Smooth muscle cell of the brain vasculature (primary cell): ENCODE measurements at regions not wholly inside any gene's neighbourhood (a gene's known extent, or its start where the extent isn't known, plus 50 kb on each side); places are given as distances from the start of the nearest gene placed in this dataset.

ENCODE experiments used
- DNase-seq: peaks from one replicate; pipeline ENCODE4 v3.0.0-alpha.2; 2012; ENCODE audit warnings: low read depth, low spot score

DNA sequence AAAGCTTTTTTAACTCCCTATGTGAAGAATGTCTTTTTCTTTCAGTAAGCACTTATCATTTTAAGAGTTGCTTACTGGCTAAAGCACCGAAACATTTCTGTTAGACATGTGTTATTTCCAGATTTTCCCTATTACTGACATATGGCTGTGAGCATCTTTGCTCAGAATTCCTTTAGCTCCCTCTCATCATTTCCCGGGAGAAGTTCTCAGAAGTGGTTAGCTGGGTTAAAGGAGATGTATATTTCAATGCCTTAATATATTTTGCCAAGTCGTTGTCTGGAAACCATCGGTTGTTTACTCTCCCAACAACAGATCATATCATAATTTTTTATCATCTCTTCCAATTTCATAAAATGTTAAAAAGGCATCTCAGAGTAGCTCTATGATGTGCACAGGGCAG lies 396.5 kb downstream of the OCA2 start:
- DNase-seq: no peak

- DNase-seq: no peak
Measured at GRCh38 chr15:27701956-27702355, 397.2 kb downstream of the OCA2 start.

GRCh38 chr15:27701014-27701413 lies 398.1 kb downstream of the OCA2 start:
- no peak for DNase-seq

DNA sequence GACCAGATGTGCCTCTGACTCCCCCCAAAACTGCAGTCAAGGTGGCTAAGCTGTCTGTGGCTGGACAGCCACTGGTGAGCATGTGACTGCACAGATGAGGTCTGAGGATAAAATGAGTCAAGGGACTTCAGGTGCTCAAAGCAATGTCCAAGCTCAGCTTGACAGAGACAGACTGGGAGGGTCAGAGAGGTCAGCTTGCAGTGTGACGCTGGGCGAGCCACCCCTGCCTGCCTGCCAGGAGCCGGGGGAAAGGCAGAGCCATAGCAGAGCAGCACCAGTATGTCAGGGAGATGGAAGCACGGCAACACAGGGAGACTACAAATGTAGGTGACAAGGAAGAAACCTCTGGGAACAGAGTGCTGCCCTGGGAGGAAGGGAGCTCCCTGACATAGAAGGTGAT lies 399.4 kb downstream of the OCA2 start:
- no peak for DNase-seq

DNA sequence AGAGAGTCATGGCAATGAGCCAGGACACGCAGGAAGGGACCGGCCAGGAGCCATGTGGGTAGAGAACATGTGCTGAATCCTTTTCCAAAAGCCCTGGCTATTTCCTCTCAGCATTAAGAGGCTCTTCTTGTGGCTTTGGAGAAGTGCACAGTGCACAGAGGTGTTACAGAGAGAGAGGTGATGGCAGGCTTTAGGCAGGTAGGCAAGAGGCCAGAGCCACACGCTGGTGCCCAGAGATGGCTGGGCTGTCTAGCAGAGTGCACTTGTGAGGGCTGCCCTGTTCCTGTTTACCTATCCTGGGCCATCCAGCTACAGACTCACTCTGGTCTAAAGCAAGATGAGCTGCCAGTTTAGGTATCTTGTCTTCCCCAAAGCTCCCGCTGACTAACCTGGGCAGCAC lies 402.6 kb downstream of the OCA2 start:
- no peak for DNase-seq

GRCh38 chr15:27695726-27696125 lies 403.4 kb downstream of the OCA2 start:
- DNase-seq: no peak

- DNase-seq: no peak
Measured at GRCh38 chr15:27694506-27695087, 404.5 kb downstream of the OCA2 start.

DNA sequence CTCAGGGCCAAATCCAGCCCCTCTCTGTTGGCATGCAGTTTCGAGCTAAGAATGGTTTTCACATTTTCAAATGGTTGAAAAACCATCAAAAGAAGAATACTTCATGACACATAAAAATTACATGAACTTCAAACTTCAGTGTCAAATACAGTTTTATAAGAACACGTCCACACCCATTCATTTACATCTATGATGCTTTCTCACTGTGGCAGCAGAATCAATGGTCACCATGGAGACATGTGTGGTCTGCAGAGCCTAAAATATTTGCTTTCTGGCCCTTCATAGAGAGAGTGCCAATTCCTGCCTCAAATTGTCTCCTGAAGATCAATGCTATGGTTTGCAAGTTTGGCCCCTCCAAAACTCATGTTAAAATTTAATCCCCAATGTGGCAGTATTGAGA lies 405.8 kb downstream of the OCA2 start:
- DNase-seq: no peak

DNA sequence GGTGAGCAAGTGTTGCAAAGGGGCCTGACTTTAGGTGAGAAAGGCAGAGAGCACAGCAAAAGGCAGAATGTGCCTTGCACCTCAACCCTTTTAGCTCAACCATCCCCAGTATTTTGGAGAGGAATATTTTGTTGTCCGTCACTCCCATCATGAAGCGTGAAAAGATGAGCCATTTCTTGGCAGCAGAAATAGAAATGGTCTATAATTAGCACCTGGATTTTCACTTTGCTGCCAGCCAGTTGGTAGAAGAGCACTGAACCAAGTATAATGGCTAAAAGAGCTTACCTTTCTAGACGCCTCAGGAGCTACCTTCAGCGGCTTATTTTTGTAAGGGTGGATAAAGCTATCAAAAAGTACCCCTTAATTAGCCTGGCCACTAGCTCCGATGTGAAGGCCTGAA lies 406.7 kb downstream of the OCA2 start:
- DNase-seq: no peak

DNA sequence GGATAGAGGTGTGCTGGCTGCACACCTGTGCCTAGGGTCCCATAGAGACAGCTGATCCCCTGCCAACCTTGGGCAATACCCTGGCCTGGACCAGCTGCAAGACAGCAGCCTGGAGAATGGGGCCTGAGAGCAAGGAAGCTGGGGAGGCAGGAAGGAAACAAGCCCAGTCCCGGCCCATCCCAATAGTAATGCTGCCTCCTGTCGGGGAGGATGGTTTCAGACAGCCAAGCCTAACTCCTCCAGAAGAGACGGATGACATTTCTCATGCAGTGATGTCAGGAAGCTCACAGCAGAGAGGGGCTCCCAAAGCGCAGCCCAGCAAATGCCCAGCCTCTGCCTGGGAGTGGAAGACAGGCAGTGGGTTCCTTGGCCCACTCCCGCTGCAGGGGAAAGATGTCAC lies 408.8 kb downstream of the OCA2 start:
- no peak for DNase-seq

- DNase-seq: no peak
Measured at GRCh38 chr15:27686971-27687370, 412.1 kb downstream of the OCA2 start.

DNA sequence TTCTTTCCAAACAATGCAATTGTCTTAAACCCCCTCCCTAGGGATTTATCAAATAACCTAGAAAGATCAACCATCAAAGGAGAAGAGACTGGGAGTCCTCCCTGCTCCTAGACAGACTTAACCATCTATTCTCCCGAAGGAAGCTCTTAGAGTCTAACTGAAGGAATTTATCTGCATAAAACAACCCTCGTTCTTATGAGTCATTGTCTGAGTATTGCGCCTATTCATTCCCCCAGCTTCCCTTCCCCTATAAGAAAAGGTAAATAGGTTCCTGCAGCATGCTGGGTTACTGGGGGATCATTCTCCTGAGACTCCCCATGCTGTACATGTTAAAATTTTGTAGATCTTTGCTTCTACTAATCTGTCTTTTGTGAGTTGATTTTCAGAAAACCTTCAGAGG lies 412.7 kb downstream of the OCA2 start:
- no peak for DNase-seq

DNA sequence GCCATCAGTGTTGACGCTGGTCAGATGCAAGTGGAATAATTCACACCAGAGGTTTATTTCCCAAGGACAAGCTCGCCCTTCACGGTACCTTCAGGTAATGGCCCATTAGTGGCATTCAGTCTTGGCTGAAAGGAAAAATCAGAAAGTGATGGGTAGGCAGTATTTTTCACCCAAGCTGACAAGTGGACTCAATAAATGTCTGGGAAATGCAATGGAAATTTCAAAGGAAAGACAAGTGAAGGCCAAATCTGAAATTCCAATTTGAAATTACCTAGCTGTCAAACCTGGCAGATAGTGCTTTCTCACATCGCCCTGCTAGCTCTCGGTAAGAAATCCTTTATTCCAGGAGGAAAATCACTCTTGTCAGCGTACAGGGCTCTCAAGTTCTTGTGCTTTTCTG lies 413.5 kb downstream of the OCA2 start:
- DNase-seq: no peak

- no peak for DNase-seq
Measured at GRCh38 chr15:27683121-27683520, 416.0 kb downstream of the OCA2 start.

GRCh38 chr15:27681038-27681437 lies 418.1 kb downstream of the OCA2 start:
- DNase-seq: no peak

- peak; percentile 28 for DNase-seq
Measured at GRCh38 chr15:27679731-27680471, 419.2 kb downstream of the OCA2 start.

GRCh38 chr15:27679203-27679602 lies 419.9 kb downstream of the OCA2 start:
- DNase-seq: no peak

- DNase-seq: no peak
Measured at GRCh38 chr15:27677951-27678350, 421.2 kb downstream of the OCA2 start.

GRCh38 chr15:27676647-27677046 lies 422.5 kb downstream of the OCA2 start:
- no peak for DNase-seq

DNA sequence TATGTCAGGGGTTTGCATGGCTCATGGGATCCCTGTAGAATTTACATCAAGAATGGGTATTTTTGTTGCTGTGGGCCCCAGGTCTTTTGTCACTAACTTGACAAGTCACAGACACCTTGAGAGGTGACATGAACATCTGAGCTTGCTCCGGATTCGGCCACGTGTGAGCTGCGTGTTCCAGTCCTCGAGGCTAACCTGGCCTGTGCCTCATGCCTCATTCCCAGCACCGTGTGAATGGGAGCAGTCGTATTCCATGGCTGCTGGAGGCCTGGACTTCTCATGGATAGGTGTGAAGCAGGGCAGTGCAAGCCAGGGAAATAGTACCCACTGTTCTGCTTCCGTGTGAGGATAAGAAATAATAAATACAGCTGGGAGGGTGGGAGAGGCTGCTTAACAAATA lies 423.5 kb downstream of the OCA2 start:
- no peak for DNase-seq

GRCh38 chr15:27674826-27675225 lies 424.3 kb downstream of the OCA2 start:
- DNase-seq: no peak

- DNase-seq: no peak
Measured at GRCh38 chr15:27673766-27674445, 425.2 kb downstream of the OCA2 start.

DNA sequence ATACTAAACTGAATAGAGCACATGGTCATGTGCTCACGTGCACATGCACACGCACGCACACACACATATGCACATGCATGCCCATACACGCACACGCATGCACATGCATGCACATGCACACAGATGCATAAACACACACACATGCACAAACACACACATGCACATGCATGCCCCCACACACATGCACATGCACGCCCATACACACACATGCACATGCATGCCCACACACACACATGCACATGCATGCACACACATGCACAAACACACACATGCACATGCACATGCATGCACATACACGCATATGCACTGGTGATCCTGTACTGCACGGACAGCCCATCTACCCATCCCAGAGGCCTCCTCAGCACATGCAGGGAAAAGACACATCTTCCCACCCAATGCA lies 426.6 kb downstream of the OCA2 start:
- no peak for DNase-seq
